K562 (cell line): ENCODE measurements at regions not wholly inside any gene's neighbourhood (a gene's known extent, or its start where the extent isn't known, plus 50 kb on each side); places are given as distances from the start of the nearest gene placed in this dataset.

Source experiments
- BRF2 ChIP-seq: IDR thresholded peaks from 3 replicates; pipeline ENCODE4 v1.6.1; 2011; ENCODE audit warnings: borderline replicate concordance, mild to moderate bottlenecking; ENCODE audit not compliant: insufficient read length, insufficient read depth
- CAMTA2 ChIP-seq: fragments of 250-450 bp; sonication (Bioruptor Pico); conservative IDR thresholded peaks from 2 replicates; pipeline ENCODE4 v1.5.1; 2022
- HBP1 ChIP-seq: fragments of 450-650 bp; formaldehyde crosslinking; IDR thresholded peaks from 2 replicates; pipeline ENCODE4 v1.4.0; 2022; ENCODE audit warnings: missing genetic modification characterization
- MCM2 ChIP-seq: fragments of 450-650 bp; IDR thresholded peaks from 2 replicates; pipeline ENCODE4 v1.6.1; 2017; ENCODE audit warnings: low read depth, mild to moderate bottlenecking
- XRCC4 ChIP-seq: IDR thresholded peaks from one replicate; pipeline ENCODE4 v1.6.1; 2011; ENCODE audit not compliant: insufficient read depth, insufficient read length; ENCODE audit errors: extremely low read depth
- ZNF24 ChIP-seq: fragments of 450-650 bp; IDR thresholded peaks from 2 replicates; pipeline ENCODE4 v1.6.1; 2016
- ZNF318 ChIP-seq, 2 experiments: fragments of 450-650 bp; IDR thresholded peaks; 2 replicates each; pipeline ENCODE4 v1.6.1; 2016; ENCODE audit warnings: mild to moderate bottlenecking in 2 of 2, borderline replicate concordance in 1 of 2, low read depth in 1 of 2, moderate library complexity in 1 of 2
- ZNF766 ChIP-seq: fragments of 200-800 bp; sonication (Bioruptor generic); conservative IDR thresholded peaks from 2 replicates; pipeline ENCODE4 v1.6.1; 2016; ENCODE audit warnings: missing genetic modification characterization, missing compliant biosample characterization
- TF ChIP-seq, protein P1 (sequence below): IDR thresholded peaks from 2 replicates; pipeline ENCODE4 v1.6.1; 2011; ENCODE audit not compliant: insufficient read length; ENCODE audit errors: extremely low read depth

DNA sequence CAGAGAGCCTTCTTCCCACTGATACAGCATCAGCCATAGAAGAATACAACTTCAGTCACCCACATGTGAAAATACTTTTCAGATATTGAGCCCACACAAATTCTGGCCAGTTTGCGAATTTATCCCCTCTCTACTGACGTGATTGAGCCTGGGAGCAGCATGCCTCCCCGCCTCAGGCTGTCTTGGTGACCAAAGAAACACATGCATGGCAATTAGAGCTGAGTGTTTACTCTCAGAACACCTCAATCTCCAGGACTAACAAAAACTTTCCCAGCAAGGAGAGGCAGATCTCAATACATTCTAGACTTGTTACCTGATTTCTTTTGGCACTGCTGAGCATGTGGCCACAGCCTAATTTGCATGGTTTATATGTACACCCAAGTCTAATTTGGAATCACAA lies 122.5 kb downstream of the TMEM26 start (continued):
- TF ChIP-seq ZNF766 (no peak), MCM2 (no peak), CAMTA2 (no peak), HBP1 (CRISPR knock-in tag) (no peak), ZNF318 (IDR thresholded peaks at IDR 0.05; ENCODE audit: borderline replicate concordance in 1 of 2, low read depth in 1 of 2) (no peak), ZNF24 (no peak), BRF2 (no peak), XRCC4 (no peak)
- TF ChIP-seq, protein P1, sequence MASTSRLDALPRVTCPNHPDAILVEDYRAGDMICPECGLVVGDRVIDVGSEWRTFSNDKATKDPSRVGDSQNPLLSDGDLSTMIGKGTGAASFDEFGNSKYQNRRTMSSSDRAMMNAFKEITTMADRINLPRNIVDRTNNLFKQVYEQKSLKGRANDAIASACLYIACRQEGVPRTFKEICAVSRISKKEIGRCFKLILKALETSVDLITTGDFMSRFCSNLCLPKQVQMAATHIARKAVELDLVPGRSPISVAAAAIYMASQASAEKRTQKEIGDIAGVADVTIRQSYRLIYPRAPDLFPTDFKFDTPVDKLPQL = no peak
